ENCODE measurements at regions not wholly inside any gene's neighbourhood (a gene's known extent, or its start where the extent isn't known, plus 50 kb on each side); places are given as distances from the start of the nearest gene placed in this dataset.
A peak's percentile ranks its signal among the peaks of the same experiment; 100 is the strongest.

GRCh38 chr7:33831389-33832141 is 73.8 kb upstream of the BMPER start:
- Histone ChIP-seq H3K9ac (no peak overlapping the region), H3K4me2 (no peak overlapping the region), H3K4me3 (no peak overlapping the region), H3K9me3 (0 out of 2 replicates have a peak, but pooled peaks cover 6% of the 10 kb centered on the region), H3K27me3 (no peaks in the 10 kb centered on the region), H4K20me1 (no peaks in the 10 kb centered on the region), H3K27ac (no peak overlapping the region), H3K4me1 (no peaks in the 10 kb centered on the region), H3K36me3 (no peaks in the 10 kb centered on the region)
- peak; percentile 73 for TF ChIP-seq Cebpa-rat (IDR thresholded peaks at IDR 0.05)

DNA sequence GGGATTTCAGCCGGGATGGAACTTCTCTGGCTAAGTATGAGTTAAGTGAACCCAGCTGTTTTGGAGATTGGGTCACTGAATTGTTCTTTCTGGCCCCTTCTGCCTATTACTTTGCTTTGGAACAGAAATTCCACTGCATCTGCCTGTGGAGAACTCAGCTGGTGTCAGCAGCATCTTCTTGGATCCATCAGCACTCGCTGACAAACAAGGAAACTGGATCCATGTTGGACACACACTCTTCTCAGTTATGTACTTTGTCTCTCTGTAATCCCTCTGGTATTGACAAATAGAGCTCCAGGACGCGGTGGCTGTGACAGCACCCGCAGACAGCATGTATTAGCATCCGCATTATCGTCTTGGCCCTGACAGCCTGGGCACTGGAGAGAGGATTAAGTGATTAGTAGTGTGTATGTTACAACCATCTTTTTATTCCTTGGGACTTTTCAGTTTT is 73.0 kb upstream of the BMPER start:
- Histone ChIP-seq H3K36me3 (no peaks in the 10 kb centered on the region), H3K27me3 (no peaks in the 10 kb centered on the region), H3K27ac (no peak overlapping the region), H3K4me1 (no peaks in the 10 kb centered on the region), H3K9me3 (peaks cover 12% of the 10 kb centered on the region), H3K4me3 (no peak overlapping the region), H3K4me2 (no peak overlapping the region), H4K20me1 (no peaks in the 10 kb centered on the region), H3K9ac (no peak overlapping the region)
- no peak for TF ChIP-seq Cebpa-rat (IDR thresholded peaks at IDR 0.05)

GRCh38 chr7:33836797-33837355 is 68.5 kb upstream of the BMPER start:
- Histone ChIP-seq H3K27ac (no peak overlapping the region), H3K9me3 (peaks cover 11% of the 10 kb centered on the region), H3K27me3 (no peaks in the 10 kb centered on the region), H3K36me3 (no peaks in the 10 kb centered on the region), H3K4me1 (no peaks in the 10 kb centered on the region), H4K20me1 (no peaks in the 10 kb centered on the region), H3K4me2 (no peak overlapping the region), H3K9ac (no peak overlapping the region), H3K4me3 (no peak overlapping the region)
- no peak for TF ChIP-seq Cebpa-rat (IDR thresholded peaks at IDR 0.05)

GRCh38 chr7:33837356-33837851 is 67.9 kb upstream of the BMPER start:
- Histone ChIP-seq H3K9ac (no peak overlapping the region), H3K36me3 (no peaks in the 10 kb centered on the region), H3K4me1 (no peaks in the 10 kb centered on the region), H3K4me2 (no peak overlapping the region), H3K27ac (no peak overlapping the region), H3K27me3 (no peaks in the 10 kb centered on the region), H3K4me3 (no peak overlapping the region), H4K20me1 (no peaks in the 10 kb centered on the region), H3K9me3 (peaks cover 11% of the 10 kb centered on the region)
- no peak for TF ChIP-seq Cebpa-rat (IDR thresholded peaks at IDR 0.05)

GRCh38 chr7:33841031-33841430 is 64.3 kb upstream of the BMPER start:
- Histone ChIP-seq H3K4me1 (no peaks in the 10 kb centered on the region), H4K20me1 (no peaks in the 10 kb centered on the region), H3K27ac (no peak overlapping the region), H3K36me3 (no peaks in the 10 kb centered on the region), H3K4me3 (no peak overlapping the region), H3K9ac (no peak overlapping the region), H3K27me3 (no peaks in the 10 kb centered on the region), H3K4me2 (no peak overlapping the region), H3K9me3 (peaks cover 11% of the 10 kb centered on the region)
- TF ChIP-seq Cebpa-rat (IDR thresholded peaks at IDR 0.05) = no peak

GRCh38 chr7:33841705-33842129 is 63.6 kb upstream of the BMPER start:
- no peaks in the 10 kb centered on the region for H3K4me1 ChIP-seq
- no peaks in the 10 kb centered on the region for H3K36me3 ChIP-seq
- H3K27ac ChIP-seq = no peak overlapping the region
- H3K4me2 ChIP-seq = no peak overlapping the region
- H3K9ac ChIP-seq = no peak overlapping the region
- TF ChIP-seq Cebpa-rat (IDR thresholded peaks at IDR 0.05) = no peak
- H4K20me1 ChIP-seq = no peaks in the 10 kb centered on the region
- H3K27me3 ChIP-seq = no peaks in the 10 kb centered on the region
- H3K4me3 ChIP-seq = no peak overlapping the region
- peaks cover 10% of the 10 kb centered on the region for H3K9me3 ChIP-seq

DNA sequence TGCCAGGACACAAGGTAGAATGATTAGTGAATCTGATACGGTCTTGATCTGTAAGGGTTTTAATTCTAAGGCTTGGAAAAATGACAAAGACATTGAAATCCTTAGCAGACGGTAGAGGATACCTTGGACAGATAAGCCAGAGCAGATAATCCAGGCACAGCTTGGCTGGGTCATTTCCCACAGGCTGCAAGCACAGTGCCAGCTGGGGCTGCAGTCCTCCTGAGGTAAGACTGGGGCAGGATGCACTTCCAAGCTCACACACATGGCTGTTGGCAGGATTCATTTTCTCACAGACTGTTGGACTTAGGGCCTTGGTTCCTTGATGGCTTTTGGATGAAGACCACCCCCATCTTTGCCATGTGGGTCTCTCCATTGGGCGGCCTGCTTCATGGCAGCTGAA is 63.2 kb upstream of the BMPER start:
- Histone ChIP-seq H3K27me3 (no peaks in the 10 kb centered on the region), H3K4me2 (no peak overlapping the region), H3K27ac (no peak overlapping the region), H3K4me1 (no peaks in the 10 kb centered on the region), H3K36me3 (no peaks in the 10 kb centered on the region), H4K20me1 (no peaks in the 10 kb centered on the region), H3K4me3 (no peak overlapping the region), H3K9me3 (peaks cover 6% of the 10 kb centered on the region; the same call in 1 of the 2 replicates), H3K9ac (no peak overlapping the region)
- no peak for TF ChIP-seq Cebpa-rat (IDR thresholded peaks at IDR 0.05)

DNA sequence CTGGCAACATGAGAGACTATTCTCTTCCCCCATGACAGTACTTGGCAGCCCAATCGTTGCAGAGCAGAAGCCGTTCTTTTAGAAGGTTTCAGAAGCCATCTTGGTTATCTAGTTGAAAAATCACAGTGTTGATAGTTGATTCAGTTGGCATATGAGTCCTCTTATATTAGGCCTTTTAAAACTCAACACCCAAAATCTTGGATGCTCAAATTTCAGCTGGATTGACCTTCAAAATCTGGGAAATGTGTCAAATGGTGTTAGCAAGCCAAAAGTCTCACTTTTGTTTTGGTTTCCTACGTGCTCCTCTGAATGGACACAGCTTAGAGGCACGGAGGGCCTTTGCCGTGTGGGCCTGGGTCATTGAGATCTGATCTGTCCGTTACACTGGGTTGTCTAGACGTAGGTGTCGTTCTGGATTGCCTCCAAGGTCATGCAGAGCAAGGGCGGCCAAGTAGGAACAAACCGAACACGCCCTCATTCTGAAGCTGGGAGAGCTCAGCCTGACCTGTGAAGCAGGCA is 59.3 kb upstream of the BMPER start:
- Histone ChIP-seq H3K4me2 (no peak overlapping the region), H3K9me3 (no peaks in the 10 kb centered on the region), H3K27me3 (no peaks in the 10 kb centered on the region), H3K4me1 (no peaks in the 10 kb centered on the region), H3K4me3 (no peak overlapping the region), H3K9ac (no peak overlapping the region), H3K27ac (no peak overlapping the region), H3K36me3 (no peaks in the 10 kb centered on the region), H4K20me1 (no peaks in the 10 kb centered on the region)
- no peak for TF ChIP-seq Cebpa-rat (IDR thresholded peaks at IDR 0.05)

- no peak for TF ChIP-seq Cebpa-rat (IDR thresholded peaks at IDR 0.05)
- Histone ChIP-seq H3K4me3 (no peak overlapping the region), H3K27me3 (no peaks in the 10 kb centered on the region), H4K20me1 (no peaks in the 10 kb centered on the region), H3K4me1 (no peaks in the 10 kb centered on the region), H3K9me3 (no peaks in the 10 kb centered on the region), H3K27ac (no peak overlapping the region), H3K4me2 (no peak overlapping the region), H3K9ac (no peak overlapping the region), H3K36me3 (no peaks in the 10 kb centered on the region)
Observed at GRCh38 chr7:33849004-33849403, 56.3 kb upstream of the BMPER start.

DNA sequence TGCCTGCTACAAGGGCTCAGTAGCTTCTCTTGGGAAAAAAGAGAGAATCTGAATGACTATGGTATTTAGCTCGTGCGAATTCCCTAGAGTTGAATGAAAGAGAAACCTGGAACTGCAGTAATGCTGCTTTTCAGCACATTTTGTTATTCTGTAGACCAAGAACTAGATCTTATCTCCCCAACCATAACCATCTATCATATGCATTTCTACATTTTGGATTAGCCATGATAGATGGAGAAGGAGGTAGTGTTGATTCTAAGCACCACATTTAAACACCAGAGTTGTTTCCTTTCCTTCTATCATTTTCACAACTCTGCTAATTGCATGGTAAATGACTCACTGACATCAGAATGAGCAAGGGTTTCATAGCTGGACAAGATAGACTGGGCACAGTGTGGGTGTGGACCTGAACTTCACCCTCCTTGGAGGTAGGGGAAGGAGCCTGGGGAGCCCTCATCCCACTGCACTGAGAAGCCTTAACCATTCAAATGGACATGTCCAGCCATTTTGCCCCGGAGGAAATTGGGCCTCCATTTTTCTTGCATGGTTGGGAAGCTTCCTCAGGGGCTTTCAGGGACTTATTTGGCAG is 55.3 kb upstream of the BMPER start:
- Histone ChIP-seq H4K20me1 (no peaks in the 10 kb centered on the region), H3K4me1 (no peaks in the 10 kb centered on the region), H3K27ac (no peak overlapping the region), H3K9me3 (no peaks in the 10 kb centered on the region), H3K36me3 (no peaks in the 10 kb centered on the region), H3K4me3 (no peak overlapping the region), H3K4me2 (no peak overlapping the region), H3K27me3 (no peaks in the 10 kb centered on the region), H3K9ac (no peak overlapping the region)
- TF ChIP-seq Cebpa-rat (IDR thresholded peaks at IDR 0.05) = no peak
